Thyroid gland (tissue), 4 donors: ENCODE measurements at regions not wholly inside any gene's neighbourhood (a gene's known extent, or its start where the extent isn't known, plus 50 kb on each side); places are given as distances from the start of the nearest gene placed in this dataset.

Source experiments
- DNase-seq, 2 donors: peaks; one replicate each; pipeline ENCODE4 v3.0.0-alpha.2; 2019
- H3K27ac ChIP-seq, 3 donors: fragments of 200-600 bp; sonication (generic); 1 replicate in 2 of 3; 2 replicates in 1 of 3; pipeline ENCODE4 v1.5.1; 2016 to 2019; ENCODE audit warnings: mild to moderate bottlenecking in 1 of 3, moderate library complexity in 1 of 3
- H3K27me3 ChIP-seq: fragments of 200-600 bp; sonication (generic); one replicate; pipeline ENCODE4 v1.5.1; 2019
- H3K36me3 ChIP-seq, 2 donors: fragments of 200-600 bp; sonication (generic); one replicate each; pipeline ENCODE4 v1.5.1; 2016 to 2019
- H3K4me1 ChIP-seq, 2 donors: fragments of 200-600 bp; sonication (generic); one replicate each; pipeline ENCODE4 v1.5.1; 2017 to 2019
- H3K4me3 ChIP-seq, 3 donors: fragments of 200-600 bp; sonication (generic); replicated peaks in 1 of 3; 1 replicate in 2 of 3; 2 replicates in 1 of 3; pipeline ENCODE4 v1.5.1; 2016; ENCODE audit warnings: mild to moderate bottlenecking in 1 of 3
- H3K9me3 ChIP-seq: fragments of 200-600 bp; sonication (generic); one replicate; pipeline ENCODE4 v1.5.1; 2017
- CTCF ChIP-seq, 6 experiments: fragments of 200-600 bp in 3 of 6; fragments of 450-650 bp in 3 of 6; sonication (generic) in 3 of 6; IDR thresholded peaks; one replicate each; pipeline ENCODE4 v1.5.1; 2016 to 2019; ENCODE audit warnings: antibody characterized with exemption in 6 of 6, mild to moderate bottlenecking in 2 of 6, inconsistent platforms in 1 of 6, moderate library complexity in 1 of 6
- POLR2A ChIP-seq, 2 donors: fragments of 450-650 bp; IDR thresholded peaks; one replicate each; pipeline ENCODE4 v1.6.1; 2017; ENCODE audit warnings: antibody characterized with exemption in 2 of 2, mild to moderate bottlenecking in 2 of 2, moderate library complexity in 1 of 2
- WGBS, 2 donors: methylation state at CpG; one replicate each; pipeline ENCODE4 v1.1.5; 2017; 5-methylcytosine and 5-hydroxymethylcytosine counted together
- intact Hi-C: fragments of 100-400 bp; cut with DNase I; formaldehyde crosslinking; loops from one replicate; pipeline ENCODE4 v1.15.1; 2023

GRCh38 chr19:27887946-27888345 is 1325.0 kb downstream of the UQCRFS1 start:
- Histone ChIP-seq H3K4me1 (no peaks in the 10 kb centered on the region), H3K4me3 (no peak overlapping the region), H3K27me3 (no peaks in the 10 kb centered on the region), H3K27ac (no peak overlapping the region), H3K36me3 (no peaks in the 10 kb centered on the region), H3K9me3 (no peaks in the 10 kb centered on the region)
- 58% methylated on average over 2 of the region's 2 CpGs for WGBS, 2 donors
- DNase-seq: no peak
- intact Hi-C loops: no loop called here
- TF ChIP-seq POLR2A (IDR thresholded peaks at IDR 0.05) (no peak), CTCF (IDR thresholded peaks at IDR 0.05) (no peak)

- intact Hi-C loops: no loop called here
- no peak overlapping the region for H3K27ac ChIP-seq
- TF ChIP-seq POLR2A (IDR thresholded peaks at IDR 0.05) (no peak), CTCF (IDR thresholded peaks at IDR 0.05) (no peak)
- H3K9me3 ChIP-seq: no peaks in the 10 kb centered on the region
- H3K4me1 ChIP-seq: no peaks in the 10 kb centered on the region
- H3K27me3 ChIP-seq: no peaks in the 10 kb centered on the region
- H3K36me3 ChIP-seq: no peaks in the 10 kb centered on the region
- 86 to 92% methylated on average over 7 of the region's 7 CpGs for WGBS, 2 donors
- DNase-seq: no peak
- no peak overlapping the region for H3K4me3 ChIP-seq
These were observed 1327.6 kb downstream of the UQCRFS1 start for GRCh38 chr19:27885359-27885758.

- WGBS, 2 donors: 82 to 92% methylated on average over 2 of the region's 2 CpGs
- DNase-seq: no peak
- intact Hi-C loops: no loop called here
- Histone ChIP-seq H3K36me3 (no peaks in the 10 kb centered on the region), H3K27ac (no peak overlapping the region), H3K4me1 (no peaks in the 10 kb centered on the region), H3K27me3 (no peaks in the 10 kb centered on the region), H3K4me3 (no peak overlapping the region), H3K9me3 (no peaks in the 10 kb centered on the region)
- no peak for TF ChIP-seq POLR2A (IDR thresholded peaks at IDR 0.05)
- TF ChIP-seq CTCF (IDR thresholded peaks at IDR 0.05): no peak
These were observed 1328.6 kb downstream of the UQCRFS1 start for GRCh38 chr19:27884376-27884775.

- no peaks in the 10 kb centered on the region for H3K36me3 ChIP-seq
- WGBS, 2 donors: 76 to 77% methylated on average over 3 of the region's 3 CpGs
- no peaks in the 10 kb centered on the region for H3K27me3 ChIP-seq
- H3K4me3 ChIP-seq: no peak overlapping the region
- DNase-seq: no peak
- H3K27ac ChIP-seq: no peak overlapping the region
- TF ChIP-seq CTCF (IDR thresholded peaks at IDR 0.05) (no peak), POLR2A (IDR thresholded peaks at IDR 0.05) (no peak)
- intact Hi-C loops: no loop called here
- no peaks in the 10 kb centered on the region for H3K4me1 ChIP-seq
- no peaks in the 10 kb centered on the region for H3K9me3 ChIP-seq
These were observed 1331.7 kb downstream of the UQCRFS1 start for GRCh38 chr19:27881213-27881612.

- no peak for TF ChIP-seq CTCF (IDR thresholded peaks at IDR 0.05)
- no peak for TF ChIP-seq POLR2A (IDR thresholded peaks at IDR 0.05)
- intact Hi-C loops: no loop called here
- no peak overlapping the region for H3K27ac ChIP-seq
These were observed 1335.9 kb downstream of the UQCRFS1 start for GRCh38 chr19:27876976-27877512.

More at GRCh38 chr19:27876976-27877512, 1335.9 kb downstream of the UQCRFS1 start:
- DNase-seq: no peak
- Histone ChIP-seq H3K4me3 (no peak overlapping the region), H3K9me3 (no peaks in the 10 kb centered on the region), H3K27me3 (no peaks in the 10 kb centered on the region), H3K36me3 (no peaks in the 10 kb centered on the region), H3K4me1 (no peaks in the 10 kb centered on the region)
- 74 to 75% methylated on average over 6 of the region's 6 CpGs for WGBS, 2 donors
